ENCODE measurements at regions not wholly inside any gene's neighbourhood (a gene's known extent, or its start where the extent isn't known, plus 50 kb on each side); places are given as distances from the start of the nearest gene placed in this dataset.

DNA sequence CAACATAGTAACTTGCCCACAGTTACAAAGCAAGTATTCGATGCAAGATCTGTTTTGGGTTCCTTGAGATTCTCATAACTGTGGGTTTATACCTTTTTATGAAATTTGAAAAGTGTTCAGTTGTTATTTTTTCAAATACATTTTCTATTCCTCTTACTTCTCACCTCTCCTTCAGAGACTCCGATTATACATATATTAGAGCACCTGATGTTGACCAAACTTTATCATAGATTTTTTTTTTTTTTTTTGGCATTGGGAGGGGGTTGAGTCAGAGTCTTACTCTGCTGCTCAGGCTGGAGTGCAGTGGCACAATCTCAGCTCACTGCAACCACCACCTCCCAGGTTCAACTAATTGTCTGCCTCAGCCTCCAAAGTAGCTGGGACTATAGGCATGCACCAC, 51.3 kb upstream of the RBBP6 start:
- TF ChIP-seq, protein P1, sequence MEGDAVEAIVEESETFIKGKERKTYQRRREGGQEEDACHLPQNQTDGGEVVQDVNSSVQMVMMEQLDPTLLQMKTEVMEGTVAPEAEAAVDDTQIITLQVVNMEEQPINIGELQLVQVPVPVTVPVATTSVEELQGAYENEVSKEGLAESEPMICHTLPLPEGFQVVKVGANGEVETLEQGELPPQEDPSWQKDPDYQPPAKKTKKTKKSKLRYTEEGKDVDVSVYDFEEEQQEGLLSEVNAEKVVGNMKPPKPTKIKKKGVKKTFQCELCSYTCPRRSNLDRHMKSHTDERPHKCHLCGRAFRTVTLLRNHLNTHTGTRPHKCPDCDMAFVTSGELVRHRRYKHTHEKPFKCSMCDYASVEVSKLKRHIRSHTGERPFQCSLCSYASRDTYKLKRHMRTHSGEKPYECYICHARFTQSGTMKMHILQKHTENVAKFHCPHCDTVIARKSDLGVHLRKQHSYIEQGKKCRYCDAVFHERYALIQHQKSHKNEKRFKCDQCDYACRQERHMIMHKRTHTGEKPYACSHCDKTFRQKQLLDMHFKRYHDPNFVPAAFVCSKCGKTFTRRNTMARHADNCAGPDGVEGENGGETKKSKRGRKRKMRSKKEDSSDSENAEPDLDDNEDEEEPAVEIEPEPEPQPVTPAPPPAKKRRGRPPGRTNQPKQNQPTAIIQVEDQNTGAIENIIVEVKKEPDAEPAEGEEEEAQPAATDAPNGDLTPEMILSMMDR (conservative IDR thresholded peaks at IDR 0.05; ENCODE audit: low read depth) = no peak
- DNase-seq (ENCODE audit: low spot score) = no peak
- ChIA-PET CTCF (no interaction called here), POLR2A (ENCODE audit: low non-redundant PET) (no interaction called here)
- H3K27ac ChIP-seq = no peak overlapping the region

All from RWPE1 (cell line).